Activated naive CD4-positive, alpha-beta T cell (primary cell): ENCODE measurements at regions not wholly inside any gene's neighbourhood (a gene's known extent, or its start where the extent isn't known, plus 50 kb on each side); places are given as distances from the start of the nearest gene placed in this dataset.

Source experiments
- DNase-seq, 4 experiments: peaks; one replicate each; lab custom pipeline; 2025; lab: John Stamatoyannopoulos, UW

GRCh38 chr3:102529452-102529851 is 94.6 kb downstream of the ZPLD1 start:
- no peak for DNase-seq

- no peak for DNase-seq
Observed at GRCh38 chr3:102530415-102531181, 95.8 kb downstream of the ZPLD1 start.

- DNase-seq: no peak
Observed at GRCh38 chr3:102531686-102532085, 96.9 kb downstream of the ZPLD1 start.

- no peak for DNase-seq
Observed at GRCh38 chr3:102532901-102533300, 98.1 kb downstream of the ZPLD1 start.

- no peak for DNase-seq
Observed at GRCh38 chr3:102533784-102534183, 99.0 kb downstream of the ZPLD1 start.

GRCh38 chr3:102536456-102536855 is 101.6 kb downstream of the ZPLD1 start:
- DNase-seq: no peak

- no peak for DNase-seq
Observed at GRCh38 chr3:102537123-102537522, 102.3 kb downstream of the ZPLD1 start.

GRCh38 chr3:102544741-102545140 is 109.9 kb downstream of the ZPLD1 start:
- no peak for DNase-seq

GRCh38 chr3:102545276-102545675 is 110.5 kb downstream of the ZPLD1 start:
- DNase-seq: no peak

GRCh38 chr3:102553876-102554275 is 119.1 kb downstream of the ZPLD1 start:
- no peak for DNase-seq

GRCh38 chr3:102570511-102570910 is 135.7 kb downstream of the ZPLD1 start:
- no peak for DNase-seq

GRCh38 chr3:102571006-102571405 is 136.2 kb downstream of the ZPLD1 start:
- DNase-seq: no peak

DNA sequence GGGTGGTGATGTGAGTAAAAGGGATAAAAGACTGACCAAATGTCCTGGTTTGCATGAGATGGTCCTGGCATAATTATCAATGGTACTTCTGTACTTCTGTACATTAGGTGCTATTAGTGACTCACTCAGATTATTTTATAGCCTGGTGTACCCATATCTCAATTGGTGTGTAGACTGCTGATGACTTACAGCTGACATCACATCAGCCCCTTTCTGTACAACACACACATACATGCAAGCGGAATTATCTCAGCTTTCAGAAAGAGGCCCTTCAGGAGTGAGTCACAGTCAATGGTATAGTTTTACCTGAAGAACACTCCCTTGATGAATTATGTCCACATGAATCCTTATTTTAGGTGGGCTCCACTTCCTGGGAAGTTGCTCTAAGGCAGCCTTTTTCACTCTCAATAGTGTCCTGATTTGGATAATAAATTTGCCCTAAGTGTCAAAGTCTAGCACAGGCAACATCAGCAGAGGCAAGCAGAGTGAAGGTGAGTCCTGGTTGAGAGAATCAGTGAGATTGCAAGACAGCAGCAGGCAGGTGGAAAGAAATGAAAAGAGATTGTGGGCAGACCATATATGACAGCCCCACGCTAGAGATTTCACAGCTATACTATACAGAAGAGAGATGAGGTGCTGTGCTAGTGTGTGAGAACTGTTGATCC is 137.0 kb downstream of the ZPLD1 start:
- no peak for DNase-seq

- DNase-seq: no peak
Observed at GRCh38 chr3:102573483-102574028, 138.7 kb downstream of the ZPLD1 start.

DNA sequence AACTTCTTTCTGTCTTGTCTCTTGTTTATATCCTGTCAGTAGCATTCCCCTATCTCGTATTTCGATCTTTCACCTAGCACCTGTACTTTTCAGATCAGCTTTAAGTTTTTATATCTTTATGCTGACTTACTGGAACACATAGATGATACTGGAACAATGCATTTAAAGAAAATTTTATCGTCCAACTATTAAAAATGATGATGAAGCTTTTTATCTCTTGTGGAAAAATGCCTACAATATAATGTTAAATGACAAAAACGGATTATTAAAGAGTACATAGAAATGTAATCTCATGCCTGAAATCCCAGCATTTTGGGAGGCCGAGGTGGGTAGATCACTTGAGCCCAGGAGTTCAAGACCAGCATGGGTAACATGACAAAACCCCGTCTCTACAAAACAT is 139.5 kb downstream of the ZPLD1 start:
- no peak for DNase-seq

- DNase-seq: no peak
Observed at GRCh38 chr3:102576651-102577050, 141.8 kb downstream of the ZPLD1 start.

GRCh38 chr3:102577082-102577789 is 142.4 kb downstream of the ZPLD1 start:
- no peak for DNase-seq

DNA sequence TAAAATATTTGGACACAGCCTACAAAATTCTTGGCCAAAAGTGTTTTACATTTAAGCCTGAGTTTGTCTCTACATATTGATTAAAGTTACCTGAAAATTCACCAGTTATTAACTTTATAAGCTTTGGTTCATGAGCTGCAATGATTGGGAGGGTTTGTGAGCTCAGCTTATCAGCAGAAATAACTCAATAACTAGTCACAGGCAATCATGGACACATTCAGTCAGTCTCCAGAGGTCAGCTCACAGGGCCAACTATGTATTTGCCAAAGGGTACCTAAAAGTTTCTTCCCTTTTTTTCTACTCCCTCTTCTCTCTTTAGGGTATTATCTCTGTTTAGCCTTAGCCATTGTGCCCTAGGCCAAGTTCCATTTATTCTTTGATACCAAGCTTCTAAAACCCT is 145.9 kb downstream of the ZPLD1 start:
- no peak for DNase-seq

DNA sequence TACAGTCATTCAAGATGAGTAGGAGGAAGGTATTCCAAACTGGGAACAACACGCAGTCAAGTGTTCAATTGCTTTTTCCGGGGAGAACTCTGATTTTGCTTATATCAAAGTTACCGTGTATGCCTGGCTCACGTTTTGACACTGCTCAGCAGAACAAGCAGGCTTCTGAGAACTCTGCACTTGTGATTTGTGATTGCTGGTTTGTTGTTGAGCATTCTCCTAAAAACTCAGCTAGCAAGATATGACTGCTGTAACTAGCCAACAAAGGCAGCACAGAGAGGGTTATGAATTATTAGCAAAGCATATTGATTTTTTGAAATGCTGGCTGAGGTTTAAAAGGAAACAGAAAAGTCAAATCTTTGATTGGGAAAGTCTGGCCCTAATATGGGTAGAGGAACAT is 151.7 kb downstream of the ZPLD1 start:
- no peak for DNase-seq

- no peak for DNase-seq
Observed at GRCh38 chr3:102593812-102594602, 159.2 kb downstream of the ZPLD1 start.

DNA sequence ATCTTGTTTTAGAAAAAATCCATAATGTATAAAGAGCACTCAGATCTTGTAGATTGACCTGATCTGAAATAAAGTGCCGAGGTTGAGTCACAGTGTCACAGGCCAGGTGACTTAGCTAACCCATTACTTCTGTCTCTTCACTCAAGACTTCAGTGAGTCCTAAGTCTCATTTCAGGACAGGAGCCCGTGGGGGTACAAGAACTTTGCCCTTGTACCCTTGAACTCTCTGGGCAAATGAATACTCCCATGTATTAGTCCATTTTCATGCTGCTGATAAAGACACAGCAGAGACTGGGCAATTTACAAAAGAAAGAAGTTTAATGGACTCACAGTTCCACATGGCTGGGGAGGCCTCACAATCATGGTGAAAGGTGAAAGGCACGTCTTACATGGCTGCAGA is 160.2 kb downstream of the ZPLD1 start:
- no peak for DNase-seq
